ENCODE measurements at regions not wholly inside any gene's neighbourhood (a gene's known extent, or its start where the extent isn't known, plus 50 kb on each side); places are given as distances from the start of the nearest gene placed in this dataset.

GRCh38 chr14:55976219-55976618, 142.0 kb upstream of the PELI2 start:
- Histone ChIP-seq H3K4me1 (peaks cover 0 to 26% (median 9%) of the 10 kb centered on the region in 9 donors), H3K27me3 (no peaks in the 10 kb centered on the region), H3K9me3 (peaks cover 0 to 9% (median 7%) of the 10 kb centered on the region in 11 donors), H3K27ac (no peak overlapping the region), H3K4me3 (no peak overlapping the region), H3K36me3 (no peaks in the 10 kb centered on the region)
- TF ChIP-seq, protein P1, sequence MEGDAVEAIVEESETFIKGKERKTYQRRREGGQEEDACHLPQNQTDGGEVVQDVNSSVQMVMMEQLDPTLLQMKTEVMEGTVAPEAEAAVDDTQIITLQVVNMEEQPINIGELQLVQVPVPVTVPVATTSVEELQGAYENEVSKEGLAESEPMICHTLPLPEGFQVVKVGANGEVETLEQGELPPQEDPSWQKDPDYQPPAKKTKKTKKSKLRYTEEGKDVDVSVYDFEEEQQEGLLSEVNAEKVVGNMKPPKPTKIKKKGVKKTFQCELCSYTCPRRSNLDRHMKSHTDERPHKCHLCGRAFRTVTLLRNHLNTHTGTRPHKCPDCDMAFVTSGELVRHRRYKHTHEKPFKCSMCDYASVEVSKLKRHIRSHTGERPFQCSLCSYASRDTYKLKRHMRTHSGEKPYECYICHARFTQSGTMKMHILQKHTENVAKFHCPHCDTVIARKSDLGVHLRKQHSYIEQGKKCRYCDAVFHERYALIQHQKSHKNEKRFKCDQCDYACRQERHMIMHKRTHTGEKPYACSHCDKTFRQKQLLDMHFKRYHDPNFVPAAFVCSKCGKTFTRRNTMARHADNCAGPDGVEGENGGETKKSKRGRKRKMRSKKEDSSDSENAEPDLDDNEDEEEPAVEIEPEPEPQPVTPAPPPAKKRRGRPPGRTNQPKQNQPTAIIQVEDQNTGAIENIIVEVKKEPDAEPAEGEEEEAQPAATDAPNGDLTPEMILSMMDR (IDR thresholded peaks at IDR 0.05) = no peak
- 61 to 64% methylated on average over 5 of the region's 5 CpGs for WGBS, 2 donors
- intact Hi-C loops (cut with DNase I) = no loop called here
- DNase-seq = no peak
- peak in 3 of 8 donors; percentile 19 to 41 (median 37) for ATAC-seq

DNA sequence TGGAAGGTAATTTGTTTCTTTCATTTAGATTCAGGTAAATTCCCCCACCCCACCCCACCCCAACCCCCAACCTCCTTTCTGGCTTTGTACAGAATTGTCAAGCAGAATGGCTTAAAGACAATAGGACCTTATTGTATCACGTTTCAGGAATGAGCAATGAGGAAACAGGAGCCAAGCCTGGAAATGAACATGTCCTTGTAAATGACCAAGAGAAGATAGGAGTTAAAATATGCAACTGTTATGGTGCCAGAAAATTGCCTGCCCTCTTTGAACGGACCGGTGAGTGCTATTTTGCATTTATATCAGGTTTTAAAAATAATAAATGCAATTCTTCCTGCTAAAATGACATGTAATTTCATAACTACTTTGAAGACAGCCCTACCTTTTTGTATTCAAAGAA, 141.6 kb upstream of the PELI2 start:
- 7 to 17% methylated on average over 3 of the region's 3 CpGs for whole genome bisulfite sequencing, 2 donors
- H3K9me3 ChIP-seq = peaks cover 0 to 14% (median 10%) of the 10 kb centered on the region in 11 donors
- no peaks in the 10 kb centered on the region for H3K36me3 ChIP-seq
- no peak overlapping the region for H3K4me3 ChIP-seq
- H3K27ac ChIP-seq = peak overlapping the region in 1 of 10 donors; percentile 43
- no peaks in the 10 kb centered on the region for H3K27me3 ChIP-seq
- ATAC-seq (peak in 1 of 8 donors; percentile 44), DNase-seq (no peak)
- TF ChIP-seq, protein P1 (IDR thresholded peaks at IDR 0.05) = no peak
- peaks cover 0 to 26% (median 9%) of the 10 kb centered on the region in 9 donors for H3K4me1 ChIP-seq
- intact Hi-C loops (cut with DNase I) = no loop called here

DNA sequence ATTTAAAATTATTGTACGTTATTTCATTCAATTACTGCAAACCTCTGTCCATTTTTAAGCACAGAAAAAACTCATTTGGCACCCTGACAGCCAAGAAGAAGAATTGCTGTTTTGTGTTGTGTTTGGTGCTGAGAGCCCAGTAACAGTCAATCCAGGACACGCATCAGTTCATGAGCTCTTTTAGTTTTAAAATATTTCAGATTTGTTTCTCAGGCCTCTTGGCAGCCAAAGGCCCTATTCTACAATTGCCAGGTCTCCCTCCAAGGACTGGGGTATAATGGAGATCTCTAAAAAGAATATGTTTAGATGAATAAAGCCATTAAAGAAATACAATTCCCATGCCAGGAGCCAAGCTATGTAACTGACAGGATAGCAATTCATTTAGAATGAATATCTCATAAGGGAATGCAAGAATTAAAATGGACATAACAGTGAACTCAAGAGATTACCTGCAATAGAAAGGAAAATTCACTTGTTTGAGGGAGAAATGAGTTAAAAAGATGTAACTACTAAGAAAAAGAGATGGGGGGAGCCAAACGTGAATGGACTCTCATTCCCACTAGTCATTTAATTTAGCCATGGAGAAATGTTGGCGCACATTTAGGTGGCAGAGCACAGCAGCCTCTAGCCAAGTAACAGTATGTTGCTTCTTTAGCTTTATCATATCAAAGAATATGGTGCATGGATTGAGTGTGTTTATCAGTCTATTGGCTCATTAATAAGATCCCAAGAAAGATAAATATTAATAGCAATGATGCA, 140.6 kb upstream of the PELI2 start:
- DNase-seq (no peak), ATAC-seq (peak in 2 of 8 donors; percentile 33 to 35)
- intact Hi-C loops (cut with DNase I) = no loop called here
- WGBS, 2 donors = 70 to 78% methylated on average over 4 of the region's 4 CpGs
- H3K27ac ChIP-seq = peak overlapping the region in 1 of 10 donors; percentile 43
- H3K4me1 ChIP-seq = peaks cover 0 to 26% (median 9%) of the 10 kb centered on the region in 9 donors
- no peak overlapping the region for H3K4me3 ChIP-seq
- H3K9me3 ChIP-seq = peaks cover 0 to 20% (median 11%) of the 10 kb centered on the region in 11 donors
- H3K36me3 ChIP-seq = no peaks in the 10 kb centered on the region
- TF ChIP-seq, protein P1 (IDR thresholded peaks at IDR 0.05) = no peak
- no peaks in the 10 kb centered on the region for H3K27me3 ChIP-seq

GRCh38 chr14:55979096-55979495, 139.1 kb upstream of the PELI2 start:
- H3K27ac ChIP-seq = no peak overlapping the region
- H3K36me3 ChIP-seq = no peaks in the 10 kb centered on the region
- intact Hi-C loops (cut with DNase I) = no loop called here
- H3K9me3 ChIP-seq = peaks cover 0 to 20% (median 11%) of the 10 kb centered on the region in 11 donors
- ATAC-seq = no peak
- H3K27me3 ChIP-seq = no peaks in the 10 kb centered on the region
- TF ChIP-seq, protein P1 (IDR thresholded peaks at IDR 0.05) = no peak
- no peak for DNase-seq
- no peak overlapping the region for H3K4me3 ChIP-seq
- peaks cover 0 to 26% (median 9%) of the 10 kb centered on the region in 9 donors for H3K4me1 ChIP-seq
- WGBS, 2 donors = 71 to 72% methylated on average over 2 of the region's 2 CpGs
